ENCODE measurements at regions not wholly inside any gene's neighbourhood (a gene's known extent, or its start where the extent isn't known, plus 50 kb on each side); places are given as distances from the start of the nearest gene placed in this dataset.
"Not testable (repeated sequence)": the region's sequence is repeated elsewhere in the genome, so short reads cannot be mapped to it uniquely, and the experiment has no call there.

DNA sequence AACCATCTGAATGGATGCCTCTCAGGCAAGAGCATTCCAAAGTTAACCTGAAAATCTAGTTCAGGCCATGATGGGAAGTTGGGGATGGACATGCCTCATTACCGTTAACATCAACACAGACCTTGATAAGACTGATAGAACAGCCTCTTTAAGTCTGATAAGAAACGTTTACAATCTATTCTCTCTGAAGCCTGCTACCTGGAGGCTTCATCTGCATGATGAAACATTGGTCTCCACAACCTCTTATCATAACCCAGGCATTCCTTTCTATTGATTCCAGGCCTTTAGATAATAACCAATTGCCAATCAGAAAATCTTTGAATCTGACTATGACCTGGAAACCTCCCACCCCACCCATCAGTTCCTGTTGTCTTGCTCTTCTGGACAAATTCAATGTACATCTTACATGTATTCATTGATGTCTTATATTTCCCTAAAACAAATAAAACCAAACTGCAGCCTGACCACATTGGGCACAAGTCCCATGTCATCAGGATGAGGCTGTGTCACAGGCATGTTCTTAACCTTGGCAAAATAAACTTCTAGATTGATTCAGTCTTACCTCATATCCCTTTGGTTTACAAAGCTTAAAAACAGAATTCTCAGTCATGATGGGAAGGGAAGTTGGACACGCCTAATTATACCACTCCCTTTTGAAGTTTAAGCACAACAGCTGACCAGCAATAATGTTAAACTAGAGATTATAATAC, 843.8 kb upstream of the SPRY2 start:
- DNase-seq: no peak

DNA sequence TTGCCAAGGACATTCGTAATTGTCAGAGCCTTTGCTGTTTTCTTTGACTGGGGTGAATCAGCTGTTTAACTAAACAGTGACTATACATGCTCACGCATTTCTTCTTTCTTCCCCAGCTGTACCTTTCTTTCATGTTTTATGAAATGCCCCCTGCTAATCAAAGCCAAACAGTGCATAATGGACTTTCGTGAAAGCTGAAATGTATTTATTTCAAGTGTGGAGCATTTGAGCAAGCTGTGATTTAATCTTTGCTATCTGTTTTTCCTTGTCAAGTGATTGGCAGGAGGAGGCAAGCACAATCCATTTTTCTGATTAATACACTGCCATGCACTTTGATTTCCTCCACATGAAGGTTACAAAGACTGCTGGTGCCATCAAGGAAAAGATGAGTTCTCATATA, 831.7 kb upstream of the SPRY2 start:
- DNase-seq: no peak

- no peak for DNase-seq
These were observed 830.2 kb upstream of the SPRY2 start for GRCh38 chr13:81171065-81171647.

DNA sequence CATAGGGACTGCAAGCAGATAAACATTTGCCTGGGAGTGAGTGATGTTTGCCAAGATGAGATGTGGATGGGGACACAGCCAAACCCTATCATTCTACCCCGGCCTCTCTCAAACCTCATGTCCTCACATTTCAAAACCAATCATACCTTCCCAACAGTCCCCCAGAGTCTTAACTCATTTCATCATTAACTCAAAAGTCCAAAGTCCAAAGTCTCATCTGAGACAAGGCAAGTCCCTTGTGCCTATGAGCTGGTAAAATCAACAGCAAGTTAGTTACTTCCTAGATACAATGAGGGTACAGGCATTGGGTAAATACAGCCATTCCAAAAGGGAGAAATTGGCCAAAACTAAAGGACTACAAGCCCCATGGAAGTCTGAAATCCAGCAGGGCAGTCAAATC, 822.9 kb upstream of the SPRY2 start:
- not testable (repeated sequence) for DNase-seq

DNA sequence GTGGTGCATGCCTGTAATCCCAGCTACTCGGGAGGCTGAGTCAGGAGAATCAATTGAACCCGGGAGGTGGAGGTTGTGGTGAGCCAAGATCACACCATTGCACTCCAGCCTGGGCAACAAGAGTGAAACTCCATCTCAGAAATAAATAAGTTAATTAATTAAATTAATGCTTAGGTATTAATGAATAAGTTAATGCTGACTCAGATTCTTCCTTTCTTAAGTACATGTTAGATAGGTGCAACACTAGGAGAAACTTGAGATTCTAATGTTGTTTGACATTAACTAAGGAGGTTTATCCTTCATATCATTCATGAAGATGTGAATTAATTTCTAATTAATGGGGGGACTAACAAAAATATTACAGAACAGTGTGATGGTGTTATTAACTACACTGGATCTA, 812.6 kb upstream of the SPRY2 start:
- no peak for DNase-seq

DNA sequence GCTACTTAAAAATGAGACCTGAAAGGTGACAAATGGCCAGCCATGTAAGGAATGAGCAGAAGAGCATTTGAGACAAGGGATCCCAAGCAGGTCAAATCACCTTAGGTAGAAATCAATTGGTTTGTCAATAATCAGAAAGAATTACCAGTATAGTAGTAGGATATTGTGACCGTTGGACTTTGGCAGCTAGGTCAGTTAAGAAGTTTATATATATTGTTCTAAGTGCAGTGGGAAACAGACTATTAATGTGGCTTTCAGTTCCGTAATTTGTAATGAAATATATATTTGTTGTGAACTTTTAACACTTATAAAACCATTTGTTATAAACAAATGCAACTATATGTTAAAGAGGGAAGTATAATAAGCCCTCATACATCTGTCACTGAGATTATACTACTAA, 807.9 kb upstream of the SPRY2 start:
- no peak for DNase-seq

- not testable (repeated sequence) for DNase-seq
These were observed 805.6 kb upstream of the SPRY2 start for GRCh38 chr13:81146576-81146975.

GRCh38 chr13:81142306-81142999, 801.5 kb upstream of the SPRY2 start:
- no peak for DNase-seq

DNA sequence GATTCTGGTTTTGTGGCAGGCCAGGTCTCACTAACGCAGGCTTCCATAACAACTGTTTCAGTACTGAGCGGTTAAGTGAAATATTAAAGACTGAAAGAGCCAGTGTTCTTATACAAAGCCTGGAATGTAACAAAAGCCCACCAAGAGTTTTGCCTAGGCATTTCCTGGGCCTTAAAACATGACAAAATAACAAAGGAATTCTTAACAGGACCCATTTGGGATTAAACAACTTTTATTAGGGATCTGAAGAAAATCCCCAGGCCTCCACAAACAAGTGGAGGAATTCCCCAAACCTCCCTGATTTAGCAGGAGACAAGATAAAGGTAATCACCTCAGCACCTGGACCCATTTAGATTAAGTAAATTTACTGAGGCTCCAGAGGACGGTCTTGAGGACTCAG, 799.7 kb upstream of the SPRY2 start:
- no peak for DNase-seq

DNA sequence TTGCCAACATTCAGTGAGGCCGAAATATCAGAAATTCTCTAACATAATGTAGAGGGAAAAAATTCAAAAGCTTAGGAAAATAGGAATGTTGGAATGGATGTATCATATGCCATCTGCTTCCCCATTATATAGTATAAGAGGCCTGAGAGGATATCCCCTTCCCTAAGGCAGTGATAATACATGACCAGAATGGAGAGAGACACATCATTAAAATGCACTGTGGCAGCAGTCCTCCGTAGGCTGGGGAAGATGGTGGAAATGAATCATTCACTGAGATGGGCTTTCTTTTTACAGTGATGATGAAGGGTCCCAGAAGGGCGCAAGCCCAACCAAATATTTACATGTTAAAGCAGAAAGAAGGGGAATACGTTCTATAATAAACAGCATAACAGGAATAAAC, 799.1 kb upstream of the SPRY2 start:
- no peak for DNase-seq

DNA sequence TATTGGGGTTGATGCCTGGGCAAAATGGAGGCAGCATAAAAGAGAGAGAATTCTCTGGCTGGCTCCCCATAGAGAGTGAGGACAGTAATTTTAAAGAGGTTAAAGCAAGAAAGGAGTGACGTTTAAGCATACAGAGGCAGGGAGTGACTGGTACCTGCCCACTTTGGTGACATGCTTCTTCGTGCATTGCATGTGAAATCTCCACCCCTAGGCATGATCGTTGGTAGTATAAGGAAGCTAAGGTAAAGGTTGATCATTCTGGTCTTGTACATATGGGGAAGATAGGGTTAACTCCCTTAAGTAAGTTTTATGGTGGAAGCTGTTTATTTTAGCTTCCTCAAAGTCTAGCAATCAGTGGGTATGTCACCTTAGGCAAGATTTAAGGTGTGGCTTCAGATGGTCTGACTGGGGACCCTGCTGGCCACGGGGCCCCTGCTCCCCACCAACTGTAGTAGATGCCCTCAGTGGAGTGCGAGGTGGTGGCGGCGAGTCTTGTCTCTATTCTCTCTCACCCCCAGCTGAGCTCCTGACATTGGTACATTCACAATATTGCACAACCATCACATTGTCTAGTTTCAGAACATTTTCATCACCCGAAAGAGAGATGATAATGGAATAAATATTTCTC, 797.5 kb upstream of the SPRY2 start:
- no peak for DNase-seq

- no peak for DNase-seq
These were observed 792.1 kb upstream of the SPRY2 start for GRCh38 chr13:81133066-81133465.

GRCh38 chr13:81117416-81117815, 776.5 kb upstream of the SPRY2 start:
- no peak for DNase-seq

GRCh38 chr13:81116461-81117282, 775.7 kb upstream of the SPRY2 start:
- no peak for DNase-seq

- no peak for DNase-seq
These were observed 768.1 kb upstream of the SPRY2 start for GRCh38 chr13:81109026-81109425.

DNA sequence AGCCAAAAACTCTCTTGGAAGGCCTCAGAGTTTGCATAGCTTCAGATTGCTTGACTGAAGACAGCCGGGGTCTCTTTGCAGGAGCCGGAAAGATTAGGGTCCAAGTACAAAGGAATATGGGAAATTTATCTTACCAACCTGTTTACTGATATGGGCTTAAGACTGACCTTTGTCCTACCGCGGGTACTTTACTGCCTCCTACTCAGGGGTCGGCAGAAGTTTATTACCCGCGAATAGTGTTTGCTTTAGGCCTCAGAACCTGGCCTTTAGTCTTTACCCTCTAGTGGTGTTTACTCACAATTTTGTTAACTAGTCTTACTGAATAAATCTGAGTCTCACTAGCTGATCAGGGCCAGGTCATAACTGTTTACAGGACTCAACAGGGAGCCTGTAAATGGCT, 765.4 kb upstream of the SPRY2 start:
- no peak for DNase-seq

GRCh38 chr13:81104035-81104715, 763.2 kb upstream of the SPRY2 start:
- no peak for DNase-seq

DNA sequence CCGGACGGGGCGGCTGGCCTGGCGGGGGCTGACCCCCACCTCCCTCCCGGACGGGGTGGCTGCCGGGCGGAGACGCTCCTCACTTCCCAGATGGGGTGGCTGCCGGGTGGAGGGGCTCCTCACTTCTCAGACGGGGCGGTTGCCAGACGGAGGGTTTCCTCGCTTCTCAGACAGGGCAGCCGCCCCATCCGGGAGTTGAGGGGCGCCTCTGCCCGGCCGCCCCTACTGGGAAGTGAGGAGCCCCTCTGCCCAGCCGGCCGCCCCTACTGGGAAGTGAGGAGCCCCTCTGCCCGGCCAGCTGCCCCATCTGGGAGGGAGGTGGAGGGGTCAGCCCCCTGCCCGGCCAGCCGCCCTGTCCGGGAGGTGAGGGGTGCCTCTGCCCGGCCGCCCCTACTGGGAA, 761.1 kb upstream of the SPRY2 start:
- not testable (repeated sequence) for DNase-seq

DNA sequence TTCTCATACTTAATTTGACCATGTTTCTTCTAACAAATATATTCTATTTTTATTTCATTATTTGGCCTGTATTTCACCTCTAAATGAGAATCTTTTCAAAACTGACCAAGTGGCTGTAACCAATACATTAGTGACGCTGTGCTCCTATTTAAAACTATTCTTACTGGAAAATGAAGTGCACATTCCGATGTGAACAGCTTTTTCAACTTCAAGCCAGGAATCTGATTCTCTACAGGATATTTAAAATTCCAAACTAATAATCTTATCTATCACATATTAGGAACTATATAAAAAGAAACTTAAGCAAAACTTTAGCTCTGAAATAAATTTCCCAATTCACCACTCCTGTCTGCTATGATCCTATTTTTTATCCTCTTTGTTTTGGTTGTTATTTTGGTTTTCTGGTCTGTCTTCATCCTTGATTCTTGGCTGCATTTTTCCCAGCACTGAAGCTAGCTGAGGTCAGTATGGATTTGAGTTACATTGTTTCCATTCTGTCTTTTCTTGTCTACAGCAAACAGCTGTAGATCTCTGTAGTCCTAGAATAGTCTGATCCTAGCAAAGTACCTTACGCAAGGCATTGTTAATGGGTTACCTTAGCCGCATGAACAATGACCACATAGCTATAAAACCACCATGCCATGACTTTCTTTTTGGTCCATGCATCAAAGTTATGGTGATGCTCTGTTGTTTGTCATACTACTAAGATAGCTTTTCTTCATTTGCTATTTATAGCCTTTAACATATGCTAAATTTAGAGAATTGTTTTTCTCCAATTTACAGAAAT, 748.6 kb upstream of the SPRY2 start:
- no peak for DNase-seq

DNA sequence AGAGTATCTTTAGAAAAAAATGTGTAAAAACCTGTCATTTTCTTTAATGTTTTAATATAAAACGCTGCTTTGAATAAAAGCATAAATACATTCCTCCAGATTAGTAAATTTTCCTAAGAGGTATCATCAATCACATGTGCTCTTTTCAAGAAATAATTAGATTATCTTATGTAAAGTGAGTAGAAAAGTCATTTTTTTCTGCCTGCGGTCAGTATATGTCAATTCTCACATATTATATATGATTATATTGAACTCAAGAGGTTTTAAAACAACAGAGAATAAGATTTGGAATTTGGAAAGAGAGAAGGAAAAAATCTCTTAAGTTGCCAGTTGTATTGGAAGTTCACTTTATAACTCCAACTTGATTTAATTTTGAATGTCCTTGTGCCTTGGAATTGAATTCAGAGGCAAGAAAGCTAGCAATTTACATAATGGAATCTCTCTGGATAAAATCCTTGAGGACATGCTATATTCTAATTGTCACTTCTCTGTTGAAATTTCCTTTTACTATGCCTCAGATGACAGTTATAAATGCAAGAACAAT, 740.1 kb upstream of the SPRY2 start:
- DNase-seq: no peak

DNA sequence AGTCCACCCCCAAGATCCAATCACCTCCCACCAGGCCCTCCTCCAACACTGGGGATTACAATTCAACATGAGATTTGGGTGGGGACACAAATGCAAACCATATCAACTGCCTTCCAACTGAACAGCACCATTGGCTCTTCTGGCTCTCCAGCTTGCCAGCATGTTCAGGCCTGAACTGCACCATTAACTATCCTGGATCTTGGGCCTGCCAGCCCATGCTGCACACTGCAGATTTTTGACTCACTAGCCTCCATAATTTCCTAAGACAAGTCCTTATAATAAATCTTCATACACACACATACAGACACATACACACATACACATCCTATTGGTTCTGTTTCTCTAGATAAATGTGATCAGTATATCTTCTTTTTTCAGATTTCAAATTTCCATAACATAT, 737.1 kb upstream of the SPRY2 start:
- DNase-seq: no peak

All from GDM1 (cell line).